ENCODE measurements at regions not wholly inside any gene's neighbourhood (a gene's known extent, or its start where the extent isn't known, plus 50 kb on each side); places are given as distances from the start of the nearest gene placed in this dataset.

- Histone ChIP-seq H3K4me1 (no peaks in the 10 kb centered on the region), H3K9me3 (no peaks in the 10 kb centered on the region), H3K27ac (no peak overlapping the region), H3K36me3 (no peaks in the 10 kb centered on the region), H3K27me3 (no peaks in the 10 kb centered on the region), H3K4me3 (replicated peaks in 1 of 3) (no peak overlapping the region)
- 67 to 68% methylated on average over 4 of the region's 4 CpGs for WGBS, 2 donors
- TF ChIP-seq CTCF (IDR thresholded peaks at IDR 0.05) (no peak), POLR2A (IDR thresholded peaks at IDR 0.05) (no peak)
- no peak for DNase-seq
- intact Hi-C loops (cut with DNase I): no loop called here
Observed at GRCh38 chr11:97610000-97610399, 1220.2 kb downstream of the JRKL start.

GRCh38 chr11:97610854-97611253, 1221.0 kb downstream of the JRKL start:
- DNase-seq: no peak
- Histone ChIP-seq H3K27ac (no peak overlapping the region), H3K4me1 (no peaks in the 10 kb centered on the region), H3K36me3 (no peaks in the 10 kb centered on the region), H3K4me3 (replicated peaks in 1 of 3) (no peak overlapping the region), H3K9me3 (no peaks in the 10 kb centered on the region), H3K27me3 (no peaks in the 10 kb centered on the region)
- intact Hi-C loops (cut with DNase I): no loop called here
- TF ChIP-seq POLR2A (IDR thresholded peaks at IDR 0.05) (no peak), CTCF (IDR thresholded peaks at IDR 0.05) (no peak)
- WGBS, 2 donors: 92 to 94% methylated on average over 5 of the region's 5 CpGs

GRCh38 chr11:97611345-97611744, 1221.5 kb downstream of the JRKL start:
- DNase-seq: no peak
- intact Hi-C loops (cut with DNase I): no loop called here
- no peaks in the 10 kb centered on the region for H3K27me3 ChIP-seq
- H3K27ac ChIP-seq: no peak overlapping the region
- no peak overlapping the region for H3K4me3 ChIP-seq (replicated peaks in 1 of 3)
- WGBS, 2 donors: 93 to 94% methylated on average over 10 of the region's 10 CpGs
- H3K9me3 ChIP-seq: no peaks in the 10 kb centered on the region
- TF ChIP-seq POLR2A (IDR thresholded peaks at IDR 0.05) (no peak), CTCF (IDR thresholded peaks at IDR 0.05) (no peak)
- H3K4me1 ChIP-seq: no peaks in the 10 kb centered on the region
- H3K36me3 ChIP-seq: no peaks in the 10 kb centered on the region

- Histone ChIP-seq H3K4me3 (replicated peaks in 1 of 3) (no peak overlapping the region), H3K27me3 (no peaks in the 10 kb centered on the region), H3K27ac (no peak overlapping the region), H3K4me1 (no peaks in the 10 kb centered on the region), H3K36me3 (no peaks in the 10 kb centered on the region), H3K9me3 (no peaks in the 10 kb centered on the region)
- WGBS, 2 donors: 57 to 63% methylated on average over 3 of the region's 3 CpGs
- TF ChIP-seq CTCF (IDR thresholded peaks at IDR 0.05) (no peak), POLR2A (IDR thresholded peaks at IDR 0.05) (no peak)
- DNase-seq: no peak
- intact Hi-C loops (cut with DNase I): no loop called here
Observed at GRCh38 chr11:97614606-97615005, 1224.8 kb downstream of the JRKL start.

GRCh38 chr11:97615546-97615945, 1225.7 kb downstream of the JRKL start:
- no peak for TF ChIP-seq CTCF (IDR thresholded peaks at IDR 0.05)
- TF ChIP-seq POLR2A (IDR thresholded peaks at IDR 0.05): no peak

More at GRCh38 chr11:97615546-97615945, 1225.7 kb downstream of the JRKL start:
- Histone ChIP-seq H3K9me3 (no peaks in the 10 kb centered on the region), H3K4me1 (no peaks in the 10 kb centered on the region), H3K27ac (no peak overlapping the region), H3K27me3 (no peaks in the 10 kb centered on the region), H3K36me3 (no peaks in the 10 kb centered on the region), H3K4me3 (replicated peaks in 1 of 3) (no peak overlapping the region)
- intact Hi-C loops (cut with DNase I): no loop called here
- 74 to 80% methylated on average over 4 of the region's 4 CpGs for WGBS, 2 donors
- DNase-seq: no peak
